ENCODE measurements at regions not wholly inside any gene's neighbourhood (a gene's known extent, or its start where the extent isn't known, plus 50 kb on each side); places are given as distances from the start of the nearest gene placed in this dataset.

DNA sequence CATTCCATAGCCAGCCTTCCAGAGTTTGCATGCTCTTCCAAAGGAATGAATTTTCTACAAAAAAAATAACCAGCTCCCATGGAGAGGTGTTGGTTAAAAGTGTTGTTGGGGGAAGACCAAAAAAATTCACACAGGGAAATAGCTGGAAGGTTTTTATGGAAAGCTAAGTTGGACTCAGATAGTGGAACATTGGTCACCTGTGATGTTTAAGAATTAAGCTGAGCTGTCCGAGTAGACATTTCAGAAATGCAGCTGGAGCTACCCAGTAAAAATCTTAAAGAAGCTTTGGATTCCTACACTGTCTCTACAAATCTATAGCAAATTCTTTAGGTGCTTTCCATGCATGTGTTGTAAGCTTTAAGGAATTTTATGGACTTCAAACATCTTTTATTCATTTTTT is 155.5 kb downstream of the THBS2 start:
- no peaks in the 10 kb centered on the region; the same call in 1 of the 2 replicates for H3K27me3 ChIP-seq (replicated peaks; ENCODE audit: control insufficient read depth, insufficient read depth, low read length)
- intact Hi-C loops (cut with micrococcal nuclease; ENCODE audit: unreplicated experiment) = no loop called here
- H3K36me3 ChIP-seq (ENCODE audit: control insufficient read depth, insufficient read depth, low read length) = no peaks in the 10 kb centered on the region
- Mint-ChIP-seq H3K4me3 (ENCODE audit: unreplicated experiment) (no peak overlapping the region), H3K27me3 (ENCODE audit: insufficient read depth, unreplicated experiment) (no peaks in the 10 kb centered on the region), H3K27ac (ENCODE audit: unreplicated experiment) (no peak overlapping the region), H3K9me3 (ENCODE audit: unreplicated experiment) (no peaks in the 10 kb centered on the region), H3K4me1 (ENCODE audit: low read depth, unreplicated experiment) (no peaks in the 10 kb centered on the region), H3K36me3 (ENCODE audit: insufficient read depth, unreplicated experiment) (no peaks in the 10 kb centered on the region)
- no TSS peak for BruUV-seq (replicated peaks)
- no peak overlapping the region for H3K4me3 ChIP-seq (ENCODE audit: low read depth, low read length)
- POLR2A ChIA-PET = no interaction called here
- CTCF ChIA-PET = no interaction called here
- TF ChIP-seq CTCF (IDR thresholded peaks at IDR 0.05; ENCODE audit: insufficient read depth in 1 of 2, low read depth in 1 of 2, low read length in 1 of 2, severe bottlenecking in 1 of 2, unreplicated experiment in 1 of 2) = no peak
- no peak for DNase-seq
- no peaks in the 10 kb centered on the region for H3K9me3 ChIP-seq
- no peaks in the 10 kb centered on the region for H3K4me1 ChIP-seq

DNA sequence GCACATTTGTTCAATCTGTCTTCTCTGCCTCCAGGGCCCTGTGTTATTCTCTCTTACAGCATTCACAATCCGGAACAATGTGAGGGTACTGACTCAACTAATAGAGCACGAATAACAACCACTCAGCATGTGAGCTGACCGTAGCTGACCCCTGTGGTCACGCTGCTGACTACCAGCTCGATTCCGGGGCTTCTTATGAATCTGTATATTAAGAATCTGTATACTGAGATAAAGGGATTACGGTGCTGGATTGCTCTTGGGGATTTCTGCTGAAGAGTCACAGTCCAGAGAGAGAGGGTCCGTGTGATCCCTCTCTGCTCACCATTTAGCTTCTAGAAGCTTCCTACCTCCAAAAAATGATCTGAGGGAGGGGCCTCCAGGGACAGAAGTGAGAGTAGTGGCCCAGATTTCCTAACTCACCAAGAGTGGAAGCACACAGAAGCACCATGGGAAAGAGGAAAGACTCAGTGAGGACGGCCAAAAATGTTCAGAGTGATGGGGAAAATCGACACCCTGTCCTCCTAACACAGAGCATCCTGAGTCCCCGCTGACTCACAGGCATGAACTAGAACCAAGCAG is 156.2 kb downstream of the THBS2 start:
- Histone ChIP-seq H3K36me3 (ENCODE audit: control insufficient read depth, insufficient read depth, low read length) (no peaks in the 10 kb centered on the region), H3K4me3 (ENCODE audit: low read depth, low read length) (no peak overlapping the region), H3K4me1 (no peaks in the 10 kb centered on the region), H3K9me3 (no peaks in the 10 kb centered on the region), H3K27me3 (replicated peaks; ENCODE audit: control insufficient read depth, insufficient read depth, low read length) (no peaks in the 10 kb centered on the region; the same call in 1 of the 2 replicates)
- no peaks in the 10 kb centered on the region for H3K4me1 Mint-ChIP-seq (ENCODE audit: low read depth, unreplicated experiment)
- intact Hi-C loops (cut with micrococcal nuclease; ENCODE audit: unreplicated experiment) = no loop called here
- no peaks in the 10 kb centered on the region for H3K36me3 Mint-ChIP-seq (ENCODE audit: insufficient read depth, unreplicated experiment)
- BruUV-seq (replicated peaks) = no TSS peak
- no peak overlapping the region for H3K27ac Mint-ChIP-seq (ENCODE audit: unreplicated experiment)
- H3K4me3 Mint-ChIP-seq (ENCODE audit: unreplicated experiment) = no peak overlapping the region
- ChIA-PET POLR2A (no interaction called here), CTCF (no interaction called here)
- DNase-seq = no peak
- H3K27me3 Mint-ChIP-seq (ENCODE audit: insufficient read depth, unreplicated experiment) = no peaks in the 10 kb centered on the region
- no peak for TF ChIP-seq CTCF (IDR thresholded peaks at IDR 0.05; ENCODE audit: insufficient read depth in 1 of 2, low read depth in 1 of 2, low read length in 1 of 2, severe bottlenecking in 1 of 2, unreplicated experiment in 1 of 2)
- H3K9me3 Mint-ChIP-seq (ENCODE audit: unreplicated experiment) = peaks cover under 1% of the 10 kb centered on the region

- POLR2A ChIA-PET = no interaction called here
- Mint-ChIP-seq H3K36me3 (ENCODE audit: insufficient read depth, unreplicated experiment) (no peaks in the 10 kb centered on the region), H3K9me3 (ENCODE audit: unreplicated experiment) (peaks cover 11% of the 10 kb centered on the region), H3K4me3 (ENCODE audit: unreplicated experiment) (no peak overlapping the region), H3K4me1 (ENCODE audit: low read depth, unreplicated experiment) (no peaks in the 10 kb centered on the region), H3K27me3 (ENCODE audit: insufficient read depth, unreplicated experiment) (no peaks in the 10 kb centered on the region), H3K27ac (ENCODE audit: unreplicated experiment) (no peak overlapping the region)
- Histone ChIP-seq H3K4me3 (ENCODE audit: low read depth, low read length) (no peak overlapping the region), H3K9me3 (no peaks in the 10 kb centered on the region), H3K36me3 (ENCODE audit: control insufficient read depth, insufficient read depth, low read length) (no peaks in the 10 kb centered on the region), H3K27me3 (replicated peaks; ENCODE audit: control insufficient read depth, insufficient read depth, low read length) (no peaks in the 10 kb centered on the region; the same call in 1 of the 2 replicates), H3K4me1 (no peaks in the 10 kb centered on the region)
- CTCF ChIA-PET = no interaction called here
- DNase-seq = no peak
- no peak for TF ChIP-seq CTCF (IDR thresholded peaks at IDR 0.05; ENCODE audit: insufficient read depth in 1 of 2, low read depth in 1 of 2, low read length in 1 of 2, severe bottlenecking in 1 of 2, unreplicated experiment in 1 of 2)
- BruUV-seq (replicated peaks) = no TSS peak
- intact Hi-C loops (cut with micrococcal nuclease; ENCODE audit: unreplicated experiment) = no loop called here
Observed at GRCh38 chr6:169096388-169096787, 157.3 kb downstream of the THBS2 start.
